Renal cortical epithelial cell (primary cell): ENCODE measurements at regions not wholly inside any gene's neighbourhood (a gene's known extent, or its start where the extent isn't known, plus 50 kb on each side); places are given as distances from the start of the nearest gene placed in this dataset.

Experiments
- DNase-seq: peaks from one replicate; pipeline ENCODE4 v3.0.0-alpha.2; 2011; ENCODE audit warnings: low read depth

- DNase-seq, result no peak
Observed at GRCh38 chr7:109127145-109127544, 557.5 kb downstream of the DNAJB9 start.

- no peak for DNase-seq
Observed at GRCh38 chr7:109131141-109131540, 561.5 kb downstream of the DNAJB9 start.

- DNase-seq, result no peak
Observed at GRCh38 chr7:109136893-109137292, 567.2 kb downstream of the DNAJB9 start.

GRCh38 chr7:109154748-109155147, 585.1 kb downstream of the DNAJB9 start:
- no peak for DNase-seq

GRCh38 chr7:109158246-109158645, 588.6 kb downstream of the DNAJB9 start:
- DNase-seq, result no peak

GRCh38 chr7:109176661-109177060, 607.0 kb downstream of the DNAJB9 start:
- DNase-seq, result no peak

- DNase-seq, result no peak
Observed at GRCh38 chr7:109178342-109178741, 608.7 kb downstream of the DNAJB9 start.

GRCh38 chr7:109179601-109180000, 609.9 kb downstream of the DNAJB9 start:
- DNase-seq, result no peak

GRCh38 chr7:109190766-109191398, 621.2 kb downstream of the DNAJB9 start:
- no peak for DNase-seq

GRCh38 chr7:109206196-109206595, 636.5 kb downstream of the DNAJB9 start:
- DNase-seq, result no peak

- no peak for DNase-seq
Observed at GRCh38 chr7:109213081-109213480, 643.4 kb downstream of the DNAJB9 start.

GRCh38 chr7:109215341-109215740, 645.7 kb downstream of the DNAJB9 start:
- no peak for DNase-seq

GRCh38 chr7:109224100-109224499, 654.4 kb downstream of the DNAJB9 start:
- DNase-seq, result no peak

- no peak for DNase-seq
Observed at GRCh38 chr7:109226699-109227098, 657.0 kb downstream of the DNAJB9 start.

GRCh38 chr7:109235316-109235715, 665.6 kb downstream of the DNAJB9 start:
- DNase-seq, result no peak

- DNase-seq, result peak; percentile 33
Observed at GRCh38 chr7:109246330-109247077, 676.8 kb downstream of the DNAJB9 start.

- no peak for DNase-seq
Observed at GRCh38 chr7:109256762-109257560, 687.3 kb downstream of the DNAJB9 start.

GRCh38 chr7:109259151-109259550, 689.5 kb downstream of the DNAJB9 start:
- DNase-seq, result peak; percentile 70

GRCh38 chr7:109261781-109262180, 692.1 kb downstream of the DNAJB9 start:
- no peak for DNase-seq

GRCh38 chr7:109266610-109267009, 696.9 kb downstream of the DNAJB9 start:
- no peak for DNase-seq

- DNase-seq, result no peak
Observed at GRCh38 chr7:109276348-109276747, 706.7 kb downstream of the DNAJB9 start.

GRCh38 chr7:109282726-109283125, 713.1 kb downstream of the DNAJB9 start:
- DNase-seq, result no peak

GRCh38 chr7:109284943-109285342, 715.3 kb downstream of the DNAJB9 start:
- DNase-seq, result no peak
